ENCODE measurements at regions not wholly inside any gene's neighbourhood (a gene's known extent, or its start where the extent isn't known, plus 50 kb on each side); places are given as distances from the start of the nearest gene placed in this dataset.

DNA sequence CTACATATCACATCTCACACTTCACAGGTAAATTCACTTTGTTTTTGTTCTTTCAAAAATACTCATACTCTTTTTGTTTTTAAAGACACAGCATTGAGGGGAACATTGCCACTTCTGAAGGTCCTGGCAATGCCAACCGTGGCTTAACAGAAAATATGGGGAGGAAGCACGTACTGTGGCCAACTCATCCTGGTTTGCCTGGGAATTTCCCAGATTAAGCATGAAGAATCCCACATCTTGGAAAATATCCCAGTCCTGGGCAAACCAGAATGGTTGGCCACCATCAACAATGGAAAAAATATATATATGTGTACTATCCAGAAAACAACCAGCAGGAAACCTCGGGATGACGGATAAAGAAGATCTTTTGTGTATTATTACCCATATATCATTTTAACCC, 1032.2 kb upstream of the SLC10A2 start:
- TF ChIP-seq, protein P1, sequence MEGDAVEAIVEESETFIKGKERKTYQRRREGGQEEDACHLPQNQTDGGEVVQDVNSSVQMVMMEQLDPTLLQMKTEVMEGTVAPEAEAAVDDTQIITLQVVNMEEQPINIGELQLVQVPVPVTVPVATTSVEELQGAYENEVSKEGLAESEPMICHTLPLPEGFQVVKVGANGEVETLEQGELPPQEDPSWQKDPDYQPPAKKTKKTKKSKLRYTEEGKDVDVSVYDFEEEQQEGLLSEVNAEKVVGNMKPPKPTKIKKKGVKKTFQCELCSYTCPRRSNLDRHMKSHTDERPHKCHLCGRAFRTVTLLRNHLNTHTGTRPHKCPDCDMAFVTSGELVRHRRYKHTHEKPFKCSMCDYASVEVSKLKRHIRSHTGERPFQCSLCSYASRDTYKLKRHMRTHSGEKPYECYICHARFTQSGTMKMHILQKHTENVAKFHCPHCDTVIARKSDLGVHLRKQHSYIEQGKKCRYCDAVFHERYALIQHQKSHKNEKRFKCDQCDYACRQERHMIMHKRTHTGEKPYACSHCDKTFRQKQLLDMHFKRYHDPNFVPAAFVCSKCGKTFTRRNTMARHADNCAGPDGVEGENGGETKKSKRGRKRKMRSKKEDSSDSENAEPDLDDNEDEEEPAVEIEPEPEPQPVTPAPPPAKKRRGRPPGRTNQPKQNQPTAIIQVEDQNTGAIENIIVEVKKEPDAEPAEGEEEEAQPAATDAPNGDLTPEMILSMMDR (IDR thresholded peaks at IDR 0.05), result no peak
- no peak for TF ChIP-seq POLR2A (IDR thresholded peaks at IDR 0.05)
